ENCODE measurements at regions not wholly inside any gene's neighbourhood (a gene's known extent, or its start where the extent isn't known, plus 50 kb on each side); places are given as distances from the start of the nearest gene placed in this dataset.
"Not testable (repeated sequence)": the region's sequence is repeated elsewhere in the genome, so short reads cannot be mapped to it uniquely, and the experiment has no call there.

DNA sequence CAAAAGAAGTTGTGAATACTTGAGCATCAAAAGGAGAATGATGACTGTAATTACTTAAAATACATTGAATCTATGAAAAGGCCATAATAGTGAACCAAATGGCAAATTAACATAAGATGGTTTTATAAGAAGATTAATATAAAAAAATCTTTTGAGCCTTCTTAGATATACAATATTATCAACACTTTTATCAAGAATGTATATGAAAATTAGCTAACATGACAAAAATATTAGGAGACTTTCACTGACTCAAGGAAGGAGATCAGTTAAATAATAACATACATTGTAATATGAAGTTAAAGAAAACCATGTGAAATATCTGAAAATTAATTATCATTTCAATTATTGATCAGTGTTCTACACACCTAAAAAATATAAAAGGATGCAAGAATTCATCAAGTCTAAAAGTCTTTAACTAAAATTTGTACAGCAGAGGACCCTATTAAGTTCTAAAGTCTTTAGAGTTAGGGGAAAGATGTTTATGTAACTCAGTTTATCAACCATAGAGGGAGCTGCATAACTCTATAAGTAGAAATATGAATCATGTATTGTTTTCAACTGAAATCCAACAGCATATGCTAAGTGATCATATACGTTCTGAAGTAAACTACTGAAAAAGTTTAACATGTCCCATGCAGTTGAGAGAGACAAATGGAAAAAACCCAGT is 756.1 kb upstream of the MIR17HG start:
- TF ChIP-seq YY1 (IDR thresholded peaks at IDR 0.05; ENCODE audit: insufficient read depth, insufficient read length) (no peak), ZNF274 (IDR thresholded peaks at IDR 0.05; ENCODE audit: low read depth, low read length) (no peak), SUZ12 (IDR thresholded peaks at IDR 0.05; ENCODE audit: extremely low read depth, insufficient read depth, insufficient read length) (no peak)
- Histone ChIP-seq H3K4me1 (ENCODE audit: insufficient read depth, insufficient read length) (no peaks in the 10 kb centered on the region), H3K4me3 (ENCODE audit: insufficient read length, low read depth) (no peak overlapping the region), H3K9me3 (ENCODE audit: insufficient read depth, low read length) (no peaks in the 10 kb centered on the region), H3K36me3 (ENCODE audit: insufficient read depth, insufficient read length, low read length) (no peaks in the 10 kb centered on the region), H3K9ac (ENCODE audit: insufficient read length, low read depth) (no peak overlapping the region), H3K27me3 (ENCODE audit: insufficient read depth, insufficient read length) (no peaks in the 10 kb centered on the region)
- no peak for DNase-seq (ENCODE audit: low read depth, low spot score)

DNA sequence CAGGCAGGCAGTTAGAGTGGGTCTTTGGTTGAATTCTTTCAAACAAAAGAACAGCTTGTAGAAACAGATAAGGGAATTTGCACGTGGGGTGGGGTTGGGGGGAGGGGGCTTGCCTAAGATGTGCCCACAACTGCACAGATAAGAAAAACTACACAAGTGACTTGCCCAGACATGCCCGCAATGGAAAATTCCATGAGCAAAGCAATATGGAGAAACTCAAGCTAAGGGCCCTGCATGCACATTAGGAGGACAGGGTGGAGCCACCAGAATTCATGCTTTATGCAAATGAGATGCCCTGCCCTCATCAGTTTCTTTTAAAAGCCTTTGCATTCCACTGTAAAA is 755.6 kb upstream of the MIR17HG start:
- DNase-seq (ENCODE audit: low read depth, low spot score) = peak; percentile 3
- Histone ChIP-seq H3K9me3 (ENCODE audit: insufficient read depth, low read length) (no peaks in the 10 kb centered on the region), H3K36me3 (ENCODE audit: insufficient read depth, insufficient read length, low read length) (no peaks in the 10 kb centered on the region), H3K4me1 (ENCODE audit: insufficient read depth, insufficient read length) (no peaks in the 10 kb centered on the region), H3K9ac (ENCODE audit: insufficient read length, low read depth) (no peak overlapping the region), H3K4me3 (ENCODE audit: insufficient read length, low read depth) (no peak overlapping the region), H3K27me3 (ENCODE audit: insufficient read depth, insufficient read length) (no peaks in the 10 kb centered on the region)
- no peak for TF ChIP-seq ZNF274 (IDR thresholded peaks at IDR 0.05; ENCODE audit: low read depth, low read length)
- TF ChIP-seq YY1 (IDR thresholded peaks at IDR 0.05; ENCODE audit: insufficient read depth, insufficient read length) = no peak

DNA sequence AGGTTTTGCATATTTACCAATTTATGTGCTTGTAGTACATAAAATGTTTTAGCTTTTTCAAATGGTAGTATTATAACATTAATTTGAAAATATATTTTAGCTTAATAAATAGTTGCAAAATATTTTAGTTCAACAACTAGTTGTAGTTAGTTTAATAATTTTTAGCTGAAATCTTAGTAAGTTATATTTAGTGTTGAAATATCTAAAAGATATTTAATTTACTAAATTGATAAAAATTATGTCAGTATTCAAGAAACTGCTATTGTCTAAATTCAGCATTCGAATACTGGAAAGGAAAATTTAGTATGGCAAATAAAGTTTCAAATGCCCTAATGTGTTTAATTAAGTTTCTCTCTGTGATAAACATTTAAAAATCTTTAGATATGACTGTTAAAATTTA is 754.5 kb upstream of the MIR17HG start:
- DNase-seq (ENCODE audit: low read depth, low spot score) = no peak
- TF ChIP-seq SUZ12 (IDR thresholded peaks at IDR 0.05; ENCODE audit: extremely low read depth, insufficient read depth, insufficient read length) (no peak), YY1 (IDR thresholded peaks at IDR 0.05; ENCODE audit: insufficient read depth, insufficient read length) (no peak), ZNF274 (IDR thresholded peaks at IDR 0.05; ENCODE audit: low read depth, low read length) (no peak)
- H3K4me3 ChIP-seq (ENCODE audit: insufficient read length, low read depth) = no peak overlapping the region
- H3K27me3 ChIP-seq (ENCODE audit: insufficient read depth, insufficient read length) = no peaks in the 10 kb centered on the region
- no peaks in the 10 kb centered on the region for H3K36me3 ChIP-seq (ENCODE audit: insufficient read depth, insufficient read length, low read length)
- no peaks in the 10 kb centered on the region for H3K9me3 ChIP-seq (ENCODE audit: insufficient read depth, low read length)
- no peak overlapping the region for H3K9ac ChIP-seq (ENCODE audit: insufficient read length, low read depth)
- H3K4me1 ChIP-seq (ENCODE audit: insufficient read depth, insufficient read length) = no peaks in the 10 kb centered on the region

DNA sequence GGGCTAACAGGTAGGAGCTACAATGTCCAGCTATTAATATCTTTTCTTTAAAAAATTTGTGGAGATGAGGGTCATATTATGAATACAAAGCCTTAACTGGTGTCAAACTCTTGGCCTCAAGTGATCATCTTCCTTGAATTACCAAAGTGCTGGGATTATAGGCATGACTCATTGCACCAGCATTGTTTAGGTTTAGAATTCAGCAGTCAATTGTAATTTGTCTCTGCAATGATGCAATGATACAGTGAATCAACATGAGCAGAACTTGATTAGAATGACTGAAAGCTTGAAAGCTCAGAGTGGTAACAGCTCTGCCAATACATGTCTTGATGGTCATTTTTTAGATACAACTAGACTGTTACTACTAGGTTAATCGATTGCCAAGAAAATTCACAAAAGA is 752.8 kb upstream of the MIR17HG start:
- TF ChIP-seq SUZ12 (IDR thresholded peaks at IDR 0.05; ENCODE audit: extremely low read depth, insufficient read depth, insufficient read length) (no peak), ZNF274 (IDR thresholded peaks at IDR 0.05; ENCODE audit: low read depth, low read length) (no peak), YY1 (IDR thresholded peaks at IDR 0.05; ENCODE audit: insufficient read depth, insufficient read length) (no peak)
- no peaks in the 10 kb centered on the region for H3K4me1 ChIP-seq (ENCODE audit: insufficient read depth, insufficient read length)
- no peaks in the 10 kb centered on the region for H3K9me3 ChIP-seq (ENCODE audit: insufficient read depth, low read length)
- no peaks in the 10 kb centered on the region for H3K27me3 ChIP-seq (ENCODE audit: insufficient read depth, insufficient read length)
- no peaks in the 10 kb centered on the region for H3K36me3 ChIP-seq (ENCODE audit: insufficient read depth, insufficient read length, low read length)
- no peak overlapping the region for H3K9ac ChIP-seq (ENCODE audit: insufficient read length, low read depth)
- no peak for DNase-seq (ENCODE audit: low read depth, low spot score)
- no peak overlapping the region for H3K4me3 ChIP-seq (ENCODE audit: insufficient read length, low read depth)

DNA sequence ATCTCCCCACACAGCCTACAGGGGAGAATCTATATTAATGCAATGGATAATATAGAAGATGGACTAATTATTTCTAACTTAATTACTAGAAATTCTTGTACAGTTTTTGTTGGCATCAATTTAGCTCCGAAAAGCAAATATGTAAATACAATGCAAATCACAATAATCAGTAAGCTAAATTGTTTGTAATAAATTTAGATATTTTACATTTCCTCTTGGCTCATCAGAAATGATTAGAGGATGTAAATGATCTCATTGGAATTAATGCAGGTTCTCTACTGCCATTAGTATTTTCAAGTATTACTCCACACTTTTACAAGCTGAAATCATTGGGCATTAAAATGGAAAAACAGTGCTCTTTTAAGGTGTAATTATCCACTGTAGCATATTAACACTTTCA is 741.8 kb upstream of the MIR17HG start:
- no peaks in the 10 kb centered on the region for H3K36me3 ChIP-seq (ENCODE audit: insufficient read depth, insufficient read length, low read length)
- no peak overlapping the region for H3K9ac ChIP-seq (ENCODE audit: insufficient read length, low read depth)
- H3K9me3 ChIP-seq (ENCODE audit: insufficient read depth, low read length) = no peaks in the 10 kb centered on the region
- no peaks in the 10 kb centered on the region for H3K4me1 ChIP-seq (ENCODE audit: insufficient read depth, insufficient read length)
- no peak overlapping the region for H3K4me3 ChIP-seq (ENCODE audit: insufficient read length, low read depth)
- DNase-seq (ENCODE audit: low read depth, low spot score) = no peak
- TF ChIP-seq ZNF274 (IDR thresholded peaks at IDR 0.05; ENCODE audit: low read depth, low read length) = no peak
- H3K27me3 ChIP-seq (ENCODE audit: insufficient read depth, insufficient read length) = no peaks in the 10 kb centered on the region

DNA sequence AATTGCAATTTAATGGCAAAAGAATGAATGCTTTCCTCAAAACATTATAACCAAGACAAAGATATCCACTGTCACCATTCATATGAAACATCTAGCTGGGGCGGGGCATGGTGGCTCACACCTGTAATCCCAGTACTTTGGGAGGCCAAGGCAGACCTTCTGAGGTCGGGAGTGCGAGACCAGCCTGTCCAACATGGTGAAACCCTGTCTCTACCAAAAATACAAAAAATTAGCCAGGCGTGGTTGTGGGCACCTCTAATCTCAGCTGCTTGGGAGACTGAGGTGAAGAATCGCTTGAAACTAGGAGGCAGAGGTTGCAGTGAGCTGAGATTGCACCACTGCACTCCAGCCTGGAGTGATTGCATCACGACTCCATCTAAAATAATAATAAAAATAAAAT is 740.6 kb upstream of the MIR17HG start:
- not testable (repeated sequence) for H3K36me3 ChIP-seq (ENCODE audit: insufficient read depth, insufficient read length, low read length); H3K27me3 ChIP-seq (ENCODE audit: insufficient read depth, insufficient read length); H3K9me3 ChIP-seq (ENCODE audit: insufficient read depth, low read length); H3K9ac ChIP-seq (ENCODE audit: insufficient read length, low read depth); H3K4me1 ChIP-seq (ENCODE audit: insufficient read depth, insufficient read length); H3K4me3 ChIP-seq (ENCODE audit: insufficient read length, low read depth); DNase-seq (ENCODE audit: low read depth, low spot score)

DNA sequence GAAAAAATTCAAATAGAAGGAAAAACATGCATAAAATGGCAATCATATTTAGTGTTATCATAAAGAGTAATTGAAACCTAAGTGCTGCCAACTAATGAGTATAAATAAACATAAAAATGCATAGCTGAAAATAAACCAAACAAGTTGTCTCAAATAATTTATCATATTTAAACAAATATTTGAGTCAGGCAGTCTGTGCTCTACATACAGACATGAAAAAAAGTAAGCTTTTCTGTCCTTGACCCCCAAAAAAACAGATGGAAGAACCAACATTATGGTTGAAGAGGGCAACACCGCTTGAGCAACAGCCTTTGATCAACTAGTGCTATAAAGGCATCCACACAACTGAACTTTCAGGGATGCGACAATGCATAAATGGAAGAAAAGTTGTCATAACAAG is 735.1 kb upstream of the MIR17HG start:
- no peak for DNase-seq (ENCODE audit: low read depth, low spot score)
- Histone ChIP-seq H3K27me3 (ENCODE audit: insufficient read depth, insufficient read length) (no peaks in the 10 kb centered on the region), H3K9ac (ENCODE audit: insufficient read length, low read depth) (no peak overlapping the region), H3K4me1 (ENCODE audit: insufficient read depth, insufficient read length) (no peaks in the 10 kb centered on the region), H3K4me3 (ENCODE audit: insufficient read length, low read depth) (no peak overlapping the region), H3K36me3 (ENCODE audit: insufficient read depth, insufficient read length, low read length) (no peaks in the 10 kb centered on the region), H3K9me3 (ENCODE audit: insufficient read depth, low read length) (no peaks in the 10 kb centered on the region)
- TF ChIP-seq YY1 (IDR thresholded peaks at IDR 0.05; ENCODE audit: insufficient read depth, insufficient read length) (no peak), SUZ12 (IDR thresholded peaks at IDR 0.05; ENCODE audit: extremely low read depth, insufficient read depth, insufficient read length) (no peak), ZNF274 (IDR thresholded peaks at IDR 0.05; ENCODE audit: low read depth, low read length) (no peak)
